NB4 (cell line): ENCODE measurements at regions not wholly inside any gene's neighbourhood (a gene's known extent, or its start where the extent isn't known, plus 50 kb on each side); places are given as distances from the start of the nearest gene placed in this dataset.

Experiments used
- DNase-seq: peaks from one replicate; pipeline ENCODE4 v3.0.0; 2010; ENCODE audit warnings: low read depth
- H3K4me3 ChIP-seq: one replicate; pipeline ENCODE4 v1.5.1; 2011; ENCODE audit warnings: mild to moderate bottlenecking, low read depth, low read length, moderate library complexity
- CTCF ChIP-seq: IDR thresholded peaks from one replicate; pipeline ENCODE4 v1.5.1; 2012; ENCODE audit warnings: low read depth, low read length
- MAX ChIP-seq: IDR thresholded peaks from 2 replicates; pipeline ENCODE4 v1.6.1; 2011; ENCODE audit warnings: low read depth, low read length
- MYC ChIP-seq: IDR thresholded peaks from 2 replicates; pipeline ENCODE4 v1.6.1; 2011; ENCODE audit warnings: low read depth, low read length
- POLR2A ChIP-seq: IDR thresholded peaks from 2 replicates; pipeline ENCODE4 v1.6.1; 2011; ENCODE audit warnings: mild to moderate bottlenecking; ENCODE audit not compliant: insufficient read length; ENCODE audit errors: extremely low read depth

- no peak overlapping the region for H3K4me3 ChIP-seq
- no peak for DNase-seq
- TF ChIP-seq MYC (no peak), MAX (no peak), POLR2A (no peak), CTCF (no peak)
Measured at GRCh38 chr3:153462545-153462944, 300.5 kb downstream of the RAP2B start.

- DNase-seq, result peak; percentile 12
- TF ChIP-seq MYC (no peak), CTCF (no peak), MAX (no peak), POLR2A (no peak)
Measured at GRCh38 chr3:153463895-153464294, 301.9 kb downstream of the RAP2B start.

GRCh38 chr3:153469162-153469561 is 307.1 kb downstream of the RAP2B start:
- TF ChIP-seq MYC, result no peak
- TF ChIP-seq POLR2A, result no peak
- TF ChIP-seq CTCF, result no peak
- TF ChIP-seq MAX, result no peak
- no peak for DNase-seq
- H3K4me3 ChIP-seq, result no peak overlapping the region

More at GRCh38 chr3:153463895-153464294, 301.9 kb downstream of the RAP2B start:
- H3K4me3 ChIP-seq, result no peak overlapping the region

GRCh38 chr3:153484842-153485241 is 322.8 kb downstream of the RAP2B start:
- H3K4me3 ChIP-seq, result no peak overlapping the region
- TF ChIP-seq MYC (no peak), POLR2A (no peak), CTCF (no peak), MAX (no peak)
- no peak for DNase-seq

- no peak for DNase-seq
- TF ChIP-seq POLR2A (no peak), CTCF (no peak), MAX (no peak), MYC (no peak)
- no peak overlapping the region for H3K4me3 ChIP-seq
Measured at GRCh38 chr3:153495422-153495821, 333.4 kb downstream of the RAP2B start.

GRCh38 chr3:153502682-153503081 is 340.7 kb downstream of the RAP2B start:
- no peak for DNase-seq

More at GRCh38 chr3:153502682-153503081, 340.7 kb downstream of the RAP2B start:
- TF ChIP-seq MAX, result no peak
- TF ChIP-seq POLR2A, result no peak
- no peak for TF ChIP-seq MYC
- TF ChIP-seq CTCF, result no peak
- H3K4me3 ChIP-seq, result no peak overlapping the region
